HG03159 (cell line): ENCODE measurements at regions not wholly inside any gene's neighbourhood (a gene's known extent, or its start where the extent isn't known, plus 50 kb on each side); places are given as distances from the start of the nearest gene placed in this dataset.
"Not testable (repeated sequence)": the region's sequence is repeated elsewhere in the genome, so short reads cannot be mapped to it uniquely, and the experiment has no call there.

Experiments
- ATAC-seq: cut with Tn5 transposase; IDR thresholded peaks from one replicate; pipeline ENCODE4 v1.9.1; 2021; ENCODE audit warnings: mild to moderate bottlenecking, moderate library complexity; ENCODE audit not compliant: unreplicated experiment

DNA sequence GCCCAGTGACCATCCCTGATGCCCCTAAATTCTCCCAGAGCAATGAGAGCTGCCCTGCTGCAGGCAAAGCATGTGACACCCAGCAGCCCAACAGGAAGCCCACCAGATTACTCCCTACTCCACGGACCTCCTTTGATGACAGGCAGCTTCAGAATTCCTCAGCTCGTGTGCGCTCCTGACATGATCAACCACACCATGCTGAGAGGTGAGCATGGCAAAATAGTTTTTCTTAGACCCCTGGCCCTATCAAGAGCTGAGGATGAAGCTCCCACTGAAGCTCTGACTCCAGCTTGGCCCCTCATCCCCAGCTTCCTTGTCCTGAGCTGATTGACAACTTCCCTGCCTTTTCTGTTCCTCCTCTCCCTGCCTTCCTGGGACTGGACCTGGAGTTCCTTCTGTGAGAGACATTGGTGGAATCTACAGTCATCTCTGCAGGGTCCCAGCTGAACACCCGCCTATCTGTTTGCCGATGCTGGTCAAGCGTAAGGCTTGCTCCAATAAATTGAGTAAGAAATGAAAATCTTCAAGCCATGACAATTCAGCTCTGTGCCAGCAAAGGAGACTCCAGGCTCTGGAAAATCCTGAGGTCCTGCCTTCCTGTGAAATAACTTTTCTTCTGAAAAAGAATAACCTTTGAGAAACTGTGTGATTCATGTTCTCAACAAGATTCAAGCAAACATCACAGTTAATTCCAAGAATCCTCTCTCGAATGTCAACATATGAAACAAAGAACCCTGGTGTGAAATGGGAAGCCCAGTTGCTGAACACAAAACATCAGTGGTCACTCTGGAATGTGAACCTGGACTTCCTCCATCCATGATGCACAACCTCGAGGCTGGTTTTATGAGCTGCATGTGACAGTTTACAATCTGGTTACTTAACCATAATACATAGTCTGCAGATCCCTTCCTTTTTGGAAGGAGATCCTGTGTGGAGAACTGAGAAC is 201.1 kb downstream of the SPP2 start:
- no peak for ATAC-seq

DNA sequence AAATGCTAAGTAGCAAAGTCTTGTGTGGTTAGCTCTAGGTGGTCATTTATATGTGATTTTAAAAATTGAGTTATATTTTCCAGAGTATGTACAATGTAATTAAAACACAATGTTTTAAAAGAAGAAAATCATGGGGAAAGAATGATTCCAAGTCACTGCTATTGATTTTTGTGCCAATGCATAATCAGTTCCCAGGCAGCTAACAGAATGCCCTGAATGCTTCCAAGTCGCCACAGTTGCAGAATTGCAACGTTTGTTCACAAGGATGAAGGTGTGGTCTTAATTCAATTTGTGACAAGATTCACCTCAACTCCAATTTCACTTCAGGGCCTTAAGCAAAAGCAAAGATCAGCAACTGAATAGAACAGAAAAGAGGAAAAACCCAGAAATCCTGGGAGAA is 200.4 kb downstream of the SPP2 start:
- no peak for ATAC-seq

DNA sequence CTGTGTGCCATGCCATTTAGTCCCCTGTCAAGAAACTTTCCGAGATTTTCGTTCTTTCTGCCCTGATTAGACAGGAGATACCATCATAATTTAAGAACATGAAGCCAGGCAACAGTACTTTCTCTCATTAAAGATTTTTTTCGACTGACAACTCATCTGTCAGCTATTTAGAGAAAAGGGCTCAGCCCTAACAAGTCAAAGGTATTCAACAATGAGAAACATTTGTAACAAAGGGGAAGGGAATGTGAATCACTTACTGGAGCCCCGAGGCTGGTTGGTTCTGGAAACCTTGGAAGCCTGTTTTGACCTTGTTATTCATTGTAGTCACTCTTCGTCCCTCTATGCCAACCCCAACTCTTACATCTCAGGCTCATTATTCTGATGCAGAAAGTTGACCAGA is 199.4 kb downstream of the SPP2 start:
- ATAC-seq = no peak

DNA sequence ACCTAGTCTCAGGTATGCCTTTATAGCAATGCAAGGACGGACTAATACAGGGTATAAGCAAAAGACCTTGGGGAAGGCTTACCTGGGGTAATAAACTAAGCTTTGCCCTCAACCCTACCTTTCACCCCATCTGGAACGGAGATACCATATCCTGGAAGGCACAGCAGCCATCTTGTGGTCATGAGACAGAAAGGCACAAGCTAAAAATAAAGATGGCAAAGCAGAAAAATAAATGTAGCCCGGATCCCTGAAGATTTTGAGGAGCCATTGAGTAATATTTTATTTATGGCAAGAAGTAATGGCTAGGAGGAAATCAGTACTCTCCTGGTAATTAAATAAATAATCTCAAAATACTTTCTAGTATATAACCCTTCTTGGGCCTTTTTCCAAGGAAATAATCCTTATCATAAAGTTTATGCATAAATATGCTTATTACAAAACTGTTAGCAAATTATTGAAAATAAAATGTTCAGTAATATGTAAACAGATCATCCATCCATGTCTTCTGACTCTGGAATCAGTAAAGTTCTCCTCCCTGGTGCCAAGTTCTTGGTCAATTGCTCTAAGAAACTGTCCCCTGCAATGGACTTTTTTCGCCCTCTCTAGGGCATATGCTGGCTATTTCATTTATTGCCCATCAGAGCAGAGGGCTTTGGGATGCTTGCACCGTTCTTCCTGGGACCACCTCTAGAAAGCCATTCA is 198.7 kb downstream of the SPP2 start:
- ATAC-seq = no peak

DNA sequence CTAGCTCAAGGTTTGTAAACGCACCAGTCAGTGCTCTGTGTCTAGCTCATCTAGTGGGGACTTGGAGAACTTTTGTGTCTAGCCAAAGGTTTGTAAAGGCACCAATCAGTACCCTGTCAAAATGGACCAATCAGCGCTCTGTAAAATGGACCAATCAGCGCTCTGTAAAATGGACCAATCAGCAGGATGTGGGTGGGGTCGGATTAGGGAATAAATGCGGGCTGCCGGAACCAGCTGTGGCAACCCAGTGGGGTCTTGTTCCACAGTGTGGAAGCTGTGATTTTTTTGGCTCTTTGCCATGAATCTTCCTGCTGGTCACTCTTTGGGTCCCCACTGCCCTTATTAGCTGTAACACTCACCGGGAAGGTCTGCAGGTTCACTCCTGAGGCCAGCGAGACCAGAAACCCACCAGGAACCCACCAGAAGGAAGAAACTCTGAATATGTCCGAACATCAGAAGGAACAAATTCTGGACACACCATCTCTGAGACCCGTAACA is 197.8 kb downstream of the SPP2 start:
- not testable (repeated sequence) for ATAC-seq

DNA sequence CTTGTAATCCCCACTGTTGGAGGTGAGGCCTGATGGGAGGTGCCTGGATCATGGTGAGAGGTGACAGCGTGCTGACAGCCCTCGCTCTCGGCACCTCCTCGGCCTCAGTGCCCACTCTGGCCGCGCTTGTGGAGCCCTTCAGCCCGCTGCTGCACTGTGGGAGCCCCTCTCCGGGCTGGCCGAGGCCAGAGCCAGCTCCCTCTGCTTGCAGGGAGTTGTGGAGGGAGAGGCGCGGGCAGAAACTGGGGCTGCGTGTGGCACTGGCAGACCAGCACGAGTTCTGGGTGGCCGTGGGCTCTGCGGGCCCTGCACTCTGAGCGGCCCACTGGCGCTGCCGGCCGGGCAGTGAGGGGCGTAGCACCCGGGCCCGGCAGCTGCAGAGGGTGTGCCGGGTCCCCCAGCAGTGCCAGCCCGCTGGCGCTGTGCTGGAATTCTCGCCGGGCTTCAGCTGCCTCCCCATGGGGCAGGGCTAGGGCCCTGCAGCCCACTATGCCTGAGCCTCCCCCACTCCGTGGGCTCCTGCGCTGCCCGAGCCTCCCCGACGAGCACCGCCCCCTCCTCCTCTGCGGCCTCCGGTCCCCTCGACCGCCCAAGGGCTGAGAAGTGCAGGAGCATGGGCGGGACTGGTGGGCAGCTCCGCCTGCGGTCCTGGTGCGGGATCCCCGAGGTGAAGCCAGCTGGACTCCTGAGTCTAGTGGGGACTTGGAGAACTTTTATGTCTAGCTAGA is 197.1 kb downstream of the SPP2 start:
- ATAC-seq = no peak

DNA sequence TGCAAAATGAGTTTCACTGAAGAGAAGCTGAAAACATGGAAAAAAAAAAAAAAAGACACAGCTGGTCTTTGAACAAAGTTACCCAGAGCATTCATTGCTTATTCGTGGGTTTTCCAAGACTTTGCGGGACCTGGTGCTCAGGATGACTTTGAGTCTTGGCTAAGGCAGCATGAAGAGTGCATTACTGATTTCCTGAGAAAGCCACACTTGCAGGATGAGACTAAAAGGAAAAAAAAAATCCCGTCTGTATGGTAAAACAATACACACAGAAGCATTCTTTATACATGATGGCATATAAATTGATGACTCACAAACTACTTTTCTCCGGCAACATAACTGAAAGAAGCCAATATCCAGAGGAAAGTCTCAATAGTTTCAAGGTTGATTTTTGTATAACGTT is 195.4 kb downstream of the SPP2 start:
- no peak for ATAC-seq

DNA sequence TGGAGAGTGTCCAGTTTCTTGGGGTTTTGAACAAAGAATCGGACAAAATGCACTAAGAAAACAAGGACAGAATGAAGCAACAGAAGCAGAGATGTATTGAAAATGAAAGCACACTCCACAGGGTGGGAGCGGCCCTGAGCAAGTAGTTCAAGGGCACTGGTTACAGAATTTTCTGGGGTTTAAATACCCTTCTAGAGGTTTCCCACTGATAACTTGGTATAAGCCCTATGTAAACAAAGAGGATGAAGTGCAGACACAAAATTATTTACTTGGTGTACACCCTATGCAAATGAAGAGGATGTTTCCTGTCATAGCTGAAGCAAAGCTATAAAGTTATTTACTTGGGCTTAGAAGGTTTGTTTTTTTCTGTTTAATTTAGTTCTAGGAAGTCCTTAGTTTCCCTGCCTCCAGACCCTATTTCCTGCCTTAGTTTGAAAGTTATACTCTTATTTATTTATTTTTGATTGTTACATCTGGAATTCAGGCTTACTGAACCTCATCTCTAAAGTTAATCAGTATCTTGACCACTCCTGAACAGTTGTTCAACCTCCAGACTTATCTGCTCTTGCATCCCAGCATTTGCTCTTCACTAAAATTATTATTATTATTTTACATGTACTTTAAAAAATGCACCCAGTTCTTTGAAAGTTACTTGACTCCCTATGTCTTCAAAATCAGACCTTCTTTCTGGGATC is 193.5 kb downstream of the SPP2 start:
- ATAC-seq = no peak

DNA sequence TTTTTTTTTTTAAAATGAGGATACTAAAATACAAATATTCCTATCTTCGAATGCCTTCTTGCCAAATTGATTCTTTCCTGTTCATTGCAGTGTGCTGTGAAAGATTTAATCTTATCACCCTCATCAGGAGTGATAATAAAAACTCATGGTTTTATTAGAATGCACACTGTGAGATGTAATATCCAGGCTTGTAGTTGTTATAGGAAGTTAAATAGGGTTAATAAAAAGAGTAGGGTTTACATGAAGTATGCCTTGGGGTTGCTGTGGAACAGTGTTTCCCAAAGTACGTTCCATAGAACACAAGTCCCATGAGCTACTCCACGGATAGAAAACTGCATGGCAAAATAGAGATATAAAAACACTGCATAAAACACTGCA is 191.9 kb downstream of the SPP2 start:
- ATAC-seq = no peak

DNA sequence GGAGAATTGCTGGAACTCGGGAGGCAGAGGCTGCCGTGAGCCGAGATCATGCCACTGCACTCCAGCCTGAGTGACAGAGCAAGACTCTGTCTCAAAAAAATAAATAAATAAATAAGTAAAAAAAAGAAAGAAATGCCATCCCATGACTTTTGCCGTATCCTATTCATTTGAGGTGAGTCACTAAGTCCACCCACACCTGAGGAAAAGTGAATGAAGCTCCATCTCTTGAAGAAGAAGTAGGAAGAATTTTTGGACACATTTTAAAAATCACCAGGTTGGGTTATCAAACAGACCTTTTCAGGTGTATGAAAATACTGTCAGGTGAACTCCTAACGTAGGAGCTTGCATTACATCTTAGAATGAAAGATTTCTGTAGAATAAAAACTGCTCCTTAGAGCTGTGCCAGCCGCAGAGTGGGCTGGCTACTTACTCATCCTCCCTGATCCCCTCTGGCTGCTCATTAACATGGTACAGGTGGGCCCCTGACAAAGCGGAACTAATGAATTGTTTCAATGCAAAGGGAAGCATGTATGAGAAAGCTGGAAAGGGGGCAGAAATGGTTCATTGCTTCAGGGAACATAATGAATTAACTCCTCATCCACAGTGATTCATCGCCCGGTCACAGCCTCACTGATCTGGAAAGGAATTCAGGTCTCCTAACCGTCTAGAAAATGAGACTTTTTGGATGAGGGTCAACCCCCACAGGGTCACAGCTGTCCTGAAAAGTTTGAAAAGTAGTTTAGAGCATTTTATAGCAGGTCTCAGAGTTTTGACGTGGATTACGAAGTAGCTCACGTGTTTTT is 191.4 kb downstream of the SPP2 start:
- no peak for ATAC-seq

DNA sequence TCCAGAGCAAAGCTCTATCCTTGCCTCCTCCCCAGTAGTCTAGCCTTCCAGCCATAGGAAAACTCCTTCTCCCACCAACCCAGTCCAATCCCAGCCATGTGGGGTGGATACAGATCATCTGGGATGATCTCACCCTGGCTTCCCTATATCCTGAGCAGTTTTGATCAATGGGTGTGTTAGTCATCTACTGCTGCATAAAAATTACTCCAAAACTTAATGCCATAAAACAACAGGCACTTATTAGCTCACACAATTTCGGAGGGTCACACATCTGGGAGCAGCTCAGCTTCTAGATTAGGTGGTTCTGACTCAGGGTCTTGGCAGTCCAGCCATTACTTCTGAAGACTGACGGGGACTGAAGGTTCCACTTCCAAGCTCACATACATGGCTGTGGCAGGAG is 190.4 kb downstream of the SPP2 start:
- ATAC-seq = no peak

DNA sequence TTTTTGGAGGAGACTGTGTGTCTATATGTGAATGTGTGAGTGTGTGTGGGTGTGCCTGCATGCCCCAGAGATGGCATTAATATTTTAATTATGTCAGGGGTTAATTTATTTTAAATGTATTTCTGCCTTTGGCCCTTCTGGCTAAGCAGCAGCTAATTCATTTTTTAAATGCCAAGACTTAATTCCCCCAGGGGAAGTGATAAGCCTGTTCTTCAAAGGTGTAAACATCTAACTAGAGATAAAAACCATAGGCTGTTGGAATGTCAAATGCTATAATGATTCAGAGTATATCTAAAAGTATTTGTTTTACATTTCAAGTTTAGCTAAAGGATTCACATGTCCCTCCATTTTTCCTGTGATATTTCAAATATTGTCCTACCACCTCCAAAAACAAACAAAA is 184.7 kb downstream of the SPP2 start:
- no peak for ATAC-seq

DNA sequence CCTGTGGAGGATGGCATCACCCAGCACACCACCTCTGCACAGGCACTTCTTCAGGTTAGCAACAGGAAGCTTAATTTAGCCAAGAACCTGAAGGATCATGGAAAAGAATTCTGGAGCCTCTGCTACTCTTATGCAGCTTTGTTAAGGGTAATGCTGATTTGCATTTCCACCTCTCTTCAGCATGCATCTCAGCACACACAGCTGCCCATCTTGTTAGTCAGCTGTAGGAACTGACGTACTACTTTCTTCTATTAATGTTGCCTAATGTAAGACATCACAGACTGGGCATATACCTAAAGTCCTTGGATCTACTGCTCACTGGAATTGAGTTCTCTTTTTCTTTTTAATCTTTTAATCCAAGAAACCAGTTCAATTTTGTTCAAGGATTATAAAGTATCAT is 181.0 kb downstream of the SPP2 start:
- ATAC-seq = no peak

DNA sequence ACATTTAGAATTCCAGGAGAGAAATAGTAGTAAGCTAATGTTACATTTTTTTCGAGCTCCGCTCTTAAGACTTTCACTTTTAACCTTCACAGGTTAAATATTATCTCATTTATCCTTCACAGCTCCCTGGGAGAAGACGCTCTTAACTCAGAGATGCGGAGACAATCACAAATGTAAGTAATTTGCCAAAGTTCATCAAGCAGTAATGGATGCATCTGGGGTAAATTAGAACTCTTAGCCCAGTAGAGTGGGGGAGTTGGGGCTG is 168.5 kb downstream of the SPP2 start:
- ATAC-seq = no peak

DNA sequence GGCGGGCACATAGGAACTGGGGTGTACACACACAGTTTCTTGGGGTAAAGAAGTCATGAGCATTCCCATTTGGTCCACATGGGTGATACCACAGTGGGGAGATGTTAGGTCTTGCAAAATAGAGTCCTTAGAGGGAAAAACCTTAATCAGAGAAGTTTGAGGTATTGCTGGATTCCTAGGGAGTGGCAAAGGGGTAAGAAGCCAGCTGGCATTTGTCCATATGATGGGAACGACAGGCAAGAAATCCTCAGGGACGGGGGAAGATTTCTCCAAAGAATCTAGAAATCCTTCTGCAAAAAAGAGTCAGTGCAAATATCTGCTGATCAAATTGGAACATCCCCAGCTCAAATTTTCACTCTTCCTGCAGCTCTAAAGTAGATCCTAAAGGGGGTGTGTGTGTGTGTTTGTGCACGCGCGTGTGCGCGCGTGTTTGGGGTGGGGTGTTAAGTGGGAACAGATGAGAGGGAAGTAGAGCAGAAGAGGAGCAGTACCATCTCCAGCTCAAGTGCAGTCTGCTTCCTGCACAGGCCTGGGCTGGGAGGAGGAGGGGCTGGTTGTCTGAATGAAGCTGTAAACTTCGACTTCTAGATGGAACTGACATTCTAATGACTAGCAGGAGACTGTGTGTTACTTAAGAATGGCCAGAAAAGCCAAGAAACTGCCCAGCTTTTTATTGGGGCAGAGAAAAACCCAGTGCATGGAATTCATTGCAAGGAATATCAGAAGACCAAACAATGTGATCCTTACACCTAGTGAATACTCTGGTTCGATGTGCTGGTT is 168.0 kb downstream of the SPP2 start:
- ATAC-seq = no peak

DNA sequence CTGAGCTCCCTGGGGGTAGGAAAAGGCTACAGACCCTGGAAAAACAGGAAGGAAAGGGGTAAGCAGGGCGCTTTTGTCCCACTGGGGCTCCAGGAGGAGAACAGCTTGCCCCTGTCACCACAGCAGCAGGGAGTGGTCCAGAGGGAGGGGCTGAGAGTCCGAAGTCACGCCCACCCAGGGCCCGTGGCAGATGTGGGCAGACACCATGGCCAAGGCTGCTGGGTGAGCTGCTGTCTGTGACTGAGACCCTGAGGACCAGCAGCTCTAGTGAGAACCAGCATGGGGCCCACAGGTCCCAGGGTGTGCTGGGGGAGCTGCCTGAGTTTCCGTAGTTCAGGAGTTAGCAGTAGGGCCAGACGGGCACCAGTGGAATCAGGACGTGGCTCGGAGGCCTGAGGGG is 162.0 kb downstream of the SPP2 start:
- ATAC-seq = no peak

DNA sequence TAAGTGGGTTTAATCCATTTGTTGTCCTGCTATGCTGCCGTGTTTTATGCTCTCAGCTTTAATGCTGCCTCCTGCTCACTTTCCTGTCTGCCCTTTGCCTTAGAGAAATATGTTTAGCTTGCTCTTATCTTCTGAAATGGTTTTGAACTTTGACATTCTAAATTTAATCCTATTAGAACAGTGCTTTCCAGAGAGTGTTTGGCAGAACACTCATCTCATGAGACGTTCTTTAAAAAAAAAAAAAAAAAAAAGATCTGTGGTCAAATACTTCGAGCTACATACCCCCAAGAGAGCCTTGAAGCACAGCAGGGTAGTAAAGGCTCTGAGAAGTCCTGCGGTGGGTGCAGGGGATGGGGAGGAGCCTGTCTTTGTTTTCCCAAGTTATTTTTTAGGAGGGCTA is 161.3 kb downstream of the SPP2 start:
- ATAC-seq = no peak

DNA sequence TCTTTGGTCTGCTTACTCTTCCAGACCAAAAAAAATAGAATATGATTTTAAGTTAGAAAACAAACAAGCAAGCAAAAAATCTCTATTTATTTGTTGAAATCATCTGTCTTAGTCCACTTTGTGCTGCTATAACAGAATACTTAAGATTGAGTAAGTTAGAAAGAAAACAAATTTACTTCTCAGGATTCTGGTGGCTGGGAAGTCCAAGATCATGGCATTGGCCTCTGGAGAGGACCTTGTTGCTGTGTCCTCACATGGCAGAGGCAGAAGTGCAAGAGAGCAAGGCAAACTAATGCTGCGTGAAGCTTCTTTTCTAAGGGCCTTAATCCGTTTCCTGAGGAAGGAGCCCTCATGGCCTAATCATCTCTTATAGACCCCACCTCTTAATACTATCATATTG is 156.2 kb downstream of the SPP2 start:
- ATAC-seq = no peak

DNA sequence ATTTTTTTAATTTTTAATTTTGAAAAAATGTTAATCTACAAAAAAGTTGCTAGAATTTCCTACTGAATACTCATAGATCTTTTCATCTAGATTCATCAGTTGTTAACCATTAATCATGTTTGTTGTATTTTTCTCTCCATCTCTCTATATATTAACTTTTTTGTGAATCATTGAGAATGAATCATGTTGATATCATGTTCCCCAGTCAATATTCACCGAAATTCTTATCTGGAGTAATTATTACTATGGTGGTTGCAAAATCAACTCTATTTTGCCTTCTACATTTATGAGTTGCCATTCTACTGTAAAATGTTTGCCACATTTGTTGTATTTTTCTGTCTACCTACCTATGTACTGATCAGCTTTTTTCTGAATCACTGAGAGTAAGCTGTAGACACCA is 154.0 kb downstream of the SPP2 start:
- ATAC-seq = no peak
